GM12874 (cell line): ENCODE measurements at regions not wholly inside any gene's neighbourhood (a gene's known extent, or its start where the extent isn't known, plus 50 kb on each side); places are given as distances from the start of the nearest gene placed in this dataset.

Experiments used
- TF ChIP-seq, protein P1 (sequence below): IDR thresholded peaks from 2 replicates; pipeline ENCODE4 v1.5.1; 2011; ENCODE audit warnings: low read depth, mild to moderate bottlenecking, control low read depth, low read length, moderate library complexity; ENCODE audit not compliant: insufficient read depth

DNA sequence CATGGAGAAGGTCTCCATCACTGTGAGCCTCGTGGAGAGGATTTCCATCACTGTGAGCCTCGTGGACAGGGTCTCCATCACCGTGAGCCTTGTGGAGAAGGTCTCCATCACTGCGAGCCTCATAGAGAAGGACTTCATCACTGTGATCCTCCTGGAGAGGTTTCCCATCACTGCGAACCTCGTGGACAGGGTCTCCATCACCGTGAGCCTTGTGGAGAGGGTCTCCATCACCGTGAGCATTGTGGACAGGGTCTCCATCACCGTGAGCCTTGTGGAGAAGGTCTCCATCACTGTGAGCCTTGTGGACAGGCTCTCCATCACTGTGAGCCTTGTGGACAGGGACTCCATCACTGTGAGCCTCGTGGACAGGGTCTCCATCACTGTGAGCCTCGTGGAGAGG lies 140.4 kb downstream of the ERMARD start:
- TF ChIP-seq, protein P1, sequence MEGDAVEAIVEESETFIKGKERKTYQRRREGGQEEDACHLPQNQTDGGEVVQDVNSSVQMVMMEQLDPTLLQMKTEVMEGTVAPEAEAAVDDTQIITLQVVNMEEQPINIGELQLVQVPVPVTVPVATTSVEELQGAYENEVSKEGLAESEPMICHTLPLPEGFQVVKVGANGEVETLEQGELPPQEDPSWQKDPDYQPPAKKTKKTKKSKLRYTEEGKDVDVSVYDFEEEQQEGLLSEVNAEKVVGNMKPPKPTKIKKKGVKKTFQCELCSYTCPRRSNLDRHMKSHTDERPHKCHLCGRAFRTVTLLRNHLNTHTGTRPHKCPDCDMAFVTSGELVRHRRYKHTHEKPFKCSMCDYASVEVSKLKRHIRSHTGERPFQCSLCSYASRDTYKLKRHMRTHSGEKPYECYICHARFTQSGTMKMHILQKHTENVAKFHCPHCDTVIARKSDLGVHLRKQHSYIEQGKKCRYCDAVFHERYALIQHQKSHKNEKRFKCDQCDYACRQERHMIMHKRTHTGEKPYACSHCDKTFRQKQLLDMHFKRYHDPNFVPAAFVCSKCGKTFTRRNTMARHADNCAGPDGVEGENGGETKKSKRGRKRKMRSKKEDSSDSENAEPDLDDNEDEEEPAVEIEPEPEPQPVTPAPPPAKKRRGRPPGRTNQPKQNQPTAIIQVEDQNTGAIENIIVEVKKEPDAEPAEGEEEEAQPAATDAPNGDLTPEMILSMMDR: no peak

DNA sequence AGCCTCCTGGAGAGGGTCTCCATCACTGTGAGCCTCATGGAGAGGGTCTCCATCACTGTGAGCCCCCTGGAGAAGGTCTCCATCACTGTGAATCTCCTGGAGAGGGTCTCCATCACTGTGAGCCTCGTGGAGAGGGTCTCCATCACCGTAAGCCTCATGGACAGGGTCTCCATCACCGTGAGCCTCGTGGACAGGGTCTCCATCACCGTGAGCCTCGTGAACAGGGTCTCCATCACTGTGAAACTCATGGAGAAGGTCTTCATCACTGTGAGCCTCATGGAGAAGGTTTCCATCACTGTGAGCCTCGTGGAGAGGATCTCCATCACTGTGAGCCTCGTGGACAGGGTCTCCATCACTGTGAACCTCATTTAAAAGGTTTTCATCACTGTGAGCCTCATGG lies 140.0 kb downstream of the ERMARD start:
- TF ChIP-seq, protein P1: no peak

DNA sequence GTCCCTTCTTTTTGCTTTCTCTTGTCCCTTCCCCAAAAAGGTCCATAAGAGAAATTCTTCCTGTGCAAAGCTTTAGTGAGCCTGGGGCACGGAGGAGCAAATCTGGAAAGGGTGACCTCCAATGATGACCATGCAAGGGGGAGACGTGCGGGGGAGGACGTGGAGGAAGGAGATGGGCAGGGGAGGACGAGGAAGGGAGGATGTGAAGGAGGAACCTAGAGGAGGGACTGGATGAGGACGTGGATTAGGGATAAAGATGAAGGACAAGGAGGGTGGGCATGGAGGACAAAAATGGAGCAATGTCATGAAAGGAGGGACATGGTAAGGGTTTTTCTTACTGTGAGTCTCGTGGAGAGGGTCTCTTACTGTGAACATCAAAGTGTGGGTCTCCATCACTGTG lies 139.5 kb downstream of the ERMARD start:
- TF ChIP-seq, protein P1: no peak

DNA sequence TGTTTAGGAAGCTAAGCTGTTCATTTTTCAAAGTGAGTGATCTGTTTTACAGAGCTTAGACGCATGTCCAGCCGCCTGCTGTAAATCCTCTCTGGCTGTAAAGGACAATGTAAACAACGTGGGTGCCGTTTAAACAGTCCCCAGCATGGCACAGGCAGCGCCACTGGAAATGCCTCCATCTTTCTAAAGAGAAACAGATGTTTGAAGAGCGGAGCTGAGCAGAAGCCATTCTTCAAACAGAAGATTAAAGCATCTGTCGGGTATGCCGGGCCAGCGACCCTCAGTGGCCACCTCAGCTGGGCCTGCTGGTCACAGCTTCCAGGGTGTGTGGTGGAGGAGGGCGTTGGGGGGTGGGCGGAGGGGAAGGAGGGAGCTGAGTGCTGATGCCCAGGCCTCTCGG lies 138.6 kb downstream of the ERMARD start:
- TF ChIP-seq, protein P1: no peak

DNA sequence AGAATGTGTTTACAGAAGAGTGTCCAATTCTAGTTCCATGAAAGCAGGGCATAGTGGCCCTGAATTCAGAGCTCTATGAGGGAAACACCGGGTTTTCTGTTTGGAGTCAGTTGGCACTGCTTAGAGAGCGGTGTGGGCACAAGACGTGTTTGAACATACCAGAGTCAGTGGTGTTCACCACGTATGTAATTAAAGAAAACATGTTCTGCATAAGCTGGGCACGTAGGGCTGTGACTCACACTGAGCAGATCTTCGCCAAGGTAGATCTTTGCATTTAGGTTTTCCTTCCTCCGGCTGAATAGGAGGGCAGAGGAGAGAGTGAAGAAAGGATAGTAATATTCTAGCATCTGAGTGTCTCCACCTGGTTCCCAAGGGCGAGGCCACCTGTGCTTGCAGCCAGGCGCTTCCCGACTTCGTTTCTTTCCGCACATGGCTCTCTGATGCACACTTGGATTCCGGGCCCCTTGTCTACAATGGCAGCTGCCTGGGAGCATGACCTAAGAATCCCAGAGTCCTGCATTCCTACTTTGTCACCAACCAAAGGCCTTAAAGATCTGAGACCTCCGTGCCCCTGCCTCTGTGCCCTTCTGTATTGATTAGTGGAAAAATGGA lies 136.2 kb downstream of the ERMARD start:
- TF ChIP-seq, protein P1: no peak

DNA sequence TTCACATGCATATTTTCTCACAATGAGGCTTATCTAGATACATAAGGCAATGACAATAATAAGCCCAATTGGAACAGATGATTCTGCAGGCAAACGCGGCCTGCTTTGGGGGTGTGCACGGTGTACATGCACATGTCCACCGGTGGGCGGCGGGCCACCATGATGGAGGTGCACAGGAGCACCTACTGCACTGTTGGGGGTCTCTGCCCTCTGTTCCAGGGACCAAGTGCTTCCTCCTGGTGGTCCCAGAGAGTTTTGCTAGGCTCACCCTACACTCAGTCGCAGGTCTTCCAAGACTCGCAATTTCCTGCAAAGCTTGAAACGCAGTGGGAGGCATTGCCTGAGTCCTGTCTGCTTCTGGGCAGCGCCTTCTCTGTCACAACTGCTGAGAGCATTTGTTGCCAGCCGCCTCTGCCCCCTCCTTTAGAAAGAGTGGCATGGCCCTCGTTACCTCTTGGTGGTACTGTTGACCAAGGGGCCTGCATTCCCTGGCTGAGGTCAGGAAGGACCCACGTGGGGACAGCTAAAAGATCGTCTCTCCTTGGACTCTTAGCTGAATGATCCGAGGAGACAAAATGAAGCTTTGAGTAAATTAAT lies 135.3 kb downstream of the ERMARD start:
- TF ChIP-seq, protein P1: no peak

DNA sequence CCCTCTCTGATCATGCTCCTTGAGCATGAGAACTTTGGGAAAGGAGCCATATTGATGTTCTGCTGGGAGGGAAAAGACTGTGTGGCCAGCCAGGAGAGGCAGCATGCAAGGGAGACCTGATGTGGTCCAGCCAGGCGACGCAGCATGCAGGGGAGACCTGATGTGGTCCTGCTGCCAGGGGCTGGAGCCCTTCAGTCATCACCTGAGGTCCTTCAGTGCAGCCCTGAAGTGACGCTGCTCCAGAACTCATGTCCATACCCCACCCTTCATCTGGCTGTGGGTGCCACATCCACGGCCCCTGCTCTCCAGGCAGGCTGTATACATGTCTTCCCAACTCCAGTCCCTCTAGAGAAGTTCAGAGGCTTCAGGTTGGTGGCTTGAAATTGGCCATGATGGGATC lies 134.4 kb downstream of the ERMARD start:
- TF ChIP-seq, protein P1: no peak
